ENCODE measurements at regions not wholly inside any gene's neighbourhood (a gene's known extent, or its start where the extent isn't known, plus 50 kb on each side); places are given as distances from the start of the nearest gene placed in this dataset.
"Not testable (repeated sequence)": the region's sequence is repeated elsewhere in the genome, so short reads cannot be mapped to it uniquely, and the experiment has no call there.

DNA sequence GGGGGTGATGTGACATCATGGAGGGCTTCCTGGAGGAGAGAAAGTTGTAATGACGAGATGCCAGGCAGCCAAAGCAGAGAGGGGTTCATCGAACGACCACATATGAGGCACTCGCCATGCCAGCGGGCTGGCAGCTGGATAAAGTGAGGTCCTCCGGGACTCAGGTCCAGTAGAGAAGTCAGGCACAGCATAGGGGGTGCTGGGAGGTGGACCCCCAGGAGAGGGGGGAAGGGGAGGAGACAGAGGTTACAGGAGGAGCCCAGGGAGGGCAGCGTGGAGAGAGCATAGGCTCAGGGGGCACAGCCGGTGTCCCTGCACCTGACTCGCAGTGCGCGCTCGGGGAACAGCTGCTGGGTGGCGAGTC is 174.7 kb downstream of the BMP7 start:
- DNase-seq: no peak

DNA sequence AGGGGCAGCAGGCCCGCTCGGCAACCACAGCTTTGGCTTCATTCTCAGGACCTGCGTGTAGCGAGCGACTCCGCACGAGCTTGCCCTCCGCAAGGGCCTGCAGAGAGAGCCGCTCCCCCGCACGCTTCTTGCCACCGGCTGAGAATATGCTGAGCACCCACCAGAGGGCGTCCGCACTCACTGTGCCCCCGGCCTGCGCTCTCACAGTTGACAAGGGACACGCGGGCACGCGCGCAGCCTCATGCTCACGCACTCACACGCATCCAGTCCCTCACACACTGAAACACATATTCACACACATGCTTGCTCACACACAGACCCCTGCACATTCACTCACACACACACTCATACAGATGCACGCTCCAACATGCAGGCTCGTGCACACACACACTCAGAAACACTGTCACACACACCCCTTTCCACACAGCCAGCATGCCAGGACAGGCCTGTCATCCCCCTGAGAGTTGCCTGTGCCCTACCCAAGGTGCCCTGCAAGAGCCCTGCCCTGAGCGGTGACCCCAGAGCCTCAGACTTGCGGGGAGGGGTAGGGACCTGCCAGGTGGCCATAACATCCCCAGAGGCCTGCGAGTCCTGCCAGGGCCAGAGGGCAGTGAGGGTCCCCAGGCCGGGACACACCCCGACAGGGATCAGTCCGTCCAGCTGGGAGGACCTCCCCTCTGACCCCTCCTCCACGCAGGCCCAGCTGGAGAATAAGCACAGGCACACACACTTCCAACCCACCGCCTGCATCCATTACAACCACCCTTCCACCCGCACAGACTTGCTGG is 174.1 kb downstream of the BMP7 start:
- DNase-seq: peak; percentile 8 to 40 (median 16)

DNA sequence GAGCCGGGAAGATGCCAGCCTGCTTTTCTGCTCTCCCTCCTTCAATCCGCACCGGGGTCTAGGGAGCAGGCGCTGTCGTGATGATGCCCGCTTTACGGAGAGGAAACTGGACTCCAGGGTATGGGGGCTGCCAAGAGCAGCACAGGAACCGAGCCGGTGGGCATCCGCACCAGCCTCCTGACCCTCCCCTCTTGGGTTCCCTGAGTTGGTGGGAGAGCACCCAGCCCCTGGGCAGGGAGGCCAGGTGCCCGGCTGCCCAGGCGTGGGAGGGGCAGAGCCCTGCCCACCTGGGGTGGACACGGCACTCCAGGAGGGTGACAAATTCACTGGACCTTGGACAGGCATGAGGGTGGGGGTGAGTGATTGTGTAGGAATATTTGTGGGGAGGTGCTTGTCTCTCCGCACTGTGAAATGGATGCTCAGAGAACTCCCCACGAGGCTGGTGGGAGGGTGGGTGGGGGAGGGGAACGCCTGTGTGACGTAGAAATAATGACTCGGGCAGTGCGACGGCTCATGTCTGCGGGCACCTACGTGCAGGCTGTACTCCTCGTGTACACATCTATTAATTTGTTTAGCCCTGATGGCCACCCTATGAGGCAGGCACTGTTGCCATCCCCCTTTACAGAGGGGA is 173.4 kb downstream of the BMP7 start:
- no peak for DNase-seq

DNA sequence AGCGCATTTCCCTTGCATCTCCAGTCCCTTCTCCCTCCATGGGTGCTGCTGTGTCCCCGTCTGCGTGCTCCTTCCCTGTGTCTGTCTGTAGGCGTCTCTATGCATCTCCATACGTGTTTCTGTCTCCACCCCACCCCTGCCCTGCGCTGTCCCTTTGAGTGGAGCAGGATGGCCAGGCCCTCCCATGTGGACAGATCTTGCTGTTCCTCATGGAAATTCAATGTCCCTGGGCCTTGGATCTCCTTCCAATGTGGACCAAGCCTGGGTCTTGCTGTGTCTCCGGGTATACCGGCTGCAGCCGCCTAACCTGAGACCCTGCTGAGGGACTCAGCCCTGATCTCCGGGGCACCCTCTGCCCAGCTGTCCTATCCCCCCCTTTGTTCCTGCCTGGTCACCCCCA is 172.7 kb downstream of the BMP7 start:
- DNase-seq: no peak

DNA sequence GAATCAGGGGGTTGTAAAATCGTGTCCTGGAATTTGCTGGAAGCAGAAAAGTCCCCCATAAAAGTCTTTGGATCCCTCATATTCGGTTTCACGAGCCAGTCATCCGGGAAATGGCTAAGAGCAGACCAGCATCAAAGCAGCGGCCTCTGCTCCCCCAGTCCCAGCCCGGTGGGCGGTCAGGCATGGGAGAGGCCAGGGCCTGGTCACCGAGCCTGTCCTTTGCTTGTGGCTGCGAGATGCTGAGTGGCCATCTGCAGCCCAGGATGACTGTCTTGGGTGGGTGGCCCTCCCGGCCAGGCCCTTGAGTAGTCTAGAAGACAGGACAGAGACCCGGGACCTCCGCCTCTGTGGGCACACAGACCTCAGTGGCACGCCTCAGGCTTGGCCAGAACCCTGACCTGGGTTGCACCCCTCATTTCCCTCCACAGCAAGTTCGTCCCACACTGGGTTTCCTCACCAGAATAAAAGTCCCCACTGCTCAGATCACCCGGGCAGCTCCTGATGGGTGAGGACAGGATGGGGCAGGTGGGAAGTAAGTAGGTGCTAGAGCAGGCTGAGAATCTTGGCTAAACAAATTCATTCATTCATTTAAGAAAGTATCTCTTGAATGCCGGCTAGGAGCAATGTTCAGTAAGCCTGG is 172.1 kb downstream of the BMP7 start:
- DNase-seq: no peak

DNA sequence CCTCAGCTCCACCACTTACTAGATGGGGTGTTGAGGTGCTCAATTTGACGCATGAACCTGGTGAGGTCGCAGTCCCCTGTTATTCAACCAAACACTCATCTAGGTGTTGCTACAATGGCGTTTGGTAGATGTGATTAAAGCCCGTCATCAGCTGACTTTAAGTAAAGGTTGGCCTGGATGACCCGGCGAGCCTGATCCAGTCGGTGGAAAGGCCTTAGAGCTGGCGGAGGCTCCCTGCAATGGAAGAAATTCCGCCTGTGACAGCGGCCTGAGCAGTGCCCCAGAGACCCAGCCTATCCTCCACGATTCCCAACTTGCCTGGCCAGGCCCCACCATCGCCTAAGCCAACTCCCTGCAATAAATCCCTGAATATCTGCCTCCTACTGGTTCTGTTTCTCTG is 171.4 kb downstream of the BMP7 start:
- DNase-seq: no peak

DNA sequence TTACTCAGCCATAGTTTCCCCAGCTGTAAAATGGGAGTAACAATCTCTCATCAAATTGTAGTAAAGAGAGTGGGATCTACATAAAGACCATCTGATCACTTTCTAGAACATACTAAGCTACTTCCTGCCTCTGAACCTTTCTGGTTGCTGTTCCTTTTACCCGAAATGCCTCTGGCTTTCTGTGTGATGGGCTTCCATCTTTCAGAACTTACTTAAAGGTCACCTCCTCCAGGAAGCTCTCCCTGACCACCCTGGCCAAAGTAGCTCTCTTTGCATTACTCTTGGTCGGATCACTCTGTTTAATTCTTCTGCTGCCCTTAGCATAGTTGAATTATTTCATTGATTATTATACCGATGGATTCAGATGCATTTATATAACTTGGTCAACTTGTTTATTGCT is 171.0 kb downstream of the BMP7 start:
- DNase-seq: no peak

DNA sequence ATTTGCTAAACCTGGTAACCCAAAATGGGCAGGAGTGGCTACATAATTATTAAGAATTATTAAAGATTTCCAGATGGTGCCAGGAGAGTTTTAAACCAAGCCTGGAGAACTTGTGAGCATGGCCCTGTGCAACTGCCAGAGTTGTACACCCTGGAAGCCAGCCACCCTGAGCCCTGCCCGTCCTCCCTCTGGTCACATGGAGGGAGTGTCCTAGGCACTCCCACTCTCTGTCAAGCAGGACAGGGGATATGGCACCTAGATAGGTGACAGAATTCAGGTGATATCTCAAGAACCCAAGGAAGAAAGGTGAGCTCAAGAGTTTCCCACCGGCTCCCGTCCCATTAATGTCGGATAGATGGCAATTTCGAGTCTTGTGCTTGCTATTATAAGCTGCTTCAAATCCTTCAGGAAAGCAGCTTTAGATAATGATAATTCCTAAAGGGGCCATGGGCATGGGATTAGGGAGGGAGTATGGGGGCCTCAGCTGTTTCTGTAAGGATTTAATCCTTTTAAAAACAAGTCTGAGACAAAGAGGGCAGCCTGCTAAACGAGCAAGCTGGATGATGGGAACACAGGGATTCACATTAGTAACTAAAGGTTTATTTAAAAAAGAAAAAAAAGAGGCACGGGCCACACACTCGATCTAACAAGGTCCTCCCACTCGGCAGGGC is 169.1 kb downstream of the BMP7 start:
- DNase-seq: no peak

DNA sequence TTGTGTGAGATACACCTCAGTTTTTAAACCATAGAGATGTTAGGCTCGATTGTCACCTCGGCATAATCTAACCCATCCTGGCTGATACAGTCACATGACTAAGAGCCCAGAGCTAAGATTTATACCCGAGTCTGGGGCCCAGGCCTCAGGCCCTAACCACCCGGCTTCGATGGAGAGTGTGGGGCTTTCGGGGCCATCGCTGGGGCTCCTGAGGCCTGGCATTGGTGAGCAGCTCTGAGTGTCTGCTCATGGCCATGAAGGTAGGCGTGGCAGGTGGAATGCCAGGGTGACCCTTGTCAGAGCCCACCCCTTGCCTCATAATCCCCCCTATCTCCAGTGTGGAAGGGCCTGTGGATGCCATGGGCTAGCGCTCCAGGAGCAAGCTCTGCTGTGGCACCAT is 164.3 kb downstream of the BMP7 start:
- no peak for DNase-seq

DNA sequence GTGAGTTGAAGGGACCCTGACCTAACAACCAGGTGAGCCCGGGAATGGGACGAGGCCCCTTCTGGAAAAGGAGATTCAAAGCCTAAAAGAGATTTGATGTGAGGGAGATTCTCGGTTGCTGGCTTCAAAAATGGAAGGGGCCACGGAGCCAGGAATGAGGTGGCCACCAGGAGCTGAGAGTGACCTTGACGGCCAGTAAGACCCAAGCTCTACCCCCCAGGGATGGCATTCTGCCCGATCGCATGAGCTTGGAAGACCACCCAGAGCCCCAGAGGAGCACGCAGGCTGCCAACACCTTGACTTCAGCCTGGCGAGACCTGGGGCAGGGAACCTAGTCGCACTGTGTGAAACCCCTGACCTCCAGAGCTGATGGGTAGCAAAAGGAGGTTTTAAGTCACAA is 163.9 kb downstream of the BMP7 start:
- DNase-seq: no peak

DNA sequence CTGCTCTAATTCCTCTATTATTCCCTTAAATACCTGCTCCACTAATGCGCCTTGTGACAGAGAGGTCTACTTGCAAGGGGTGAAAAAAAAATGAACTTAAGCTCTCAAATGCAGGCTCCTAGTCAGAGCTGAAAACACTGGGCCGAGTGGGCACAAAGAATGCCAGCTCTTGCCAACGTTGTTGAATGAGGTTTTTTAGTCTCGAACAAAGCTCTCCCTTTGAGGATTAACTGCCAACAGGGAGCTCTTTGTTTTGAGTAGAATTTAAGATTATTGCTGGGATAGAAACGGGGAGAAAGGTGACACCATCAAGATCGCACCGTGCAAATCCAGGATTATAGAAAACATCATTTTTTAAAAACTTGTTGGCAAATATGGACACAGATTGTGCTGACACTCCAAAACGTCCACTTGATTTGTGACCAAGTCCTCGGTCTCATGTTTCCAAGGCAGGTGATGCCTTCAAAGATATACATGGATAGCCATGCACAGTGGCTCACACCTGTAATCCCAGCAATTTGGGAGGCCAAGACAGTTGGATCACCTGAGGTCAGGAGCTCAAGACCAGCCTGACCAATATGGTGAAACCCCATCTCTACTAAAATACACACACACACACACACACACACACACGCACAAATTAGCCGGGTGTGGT is 163.2 kb downstream of the BMP7 start:
- no peak for DNase-seq

DNA sequence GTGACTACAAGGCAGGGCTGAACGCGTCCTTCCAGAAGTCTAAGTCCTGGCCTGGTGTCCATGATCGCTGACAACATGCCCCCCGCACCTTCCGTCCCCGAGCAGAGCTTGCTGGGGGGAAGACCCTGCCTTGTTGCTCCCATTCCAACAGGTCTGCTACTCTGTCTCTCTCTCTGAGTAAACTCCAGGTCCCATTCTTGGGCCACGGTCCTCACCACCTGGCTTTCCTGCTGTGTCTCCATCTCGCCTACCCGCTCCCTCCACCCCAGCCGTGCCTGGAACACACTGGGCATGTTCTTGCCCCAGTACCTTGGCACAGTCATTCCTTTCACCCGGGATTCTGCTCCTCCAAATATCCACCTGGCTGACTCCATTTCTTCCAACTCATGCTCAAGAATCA is 162.3 kb downstream of the BMP7 start:
- DNase-seq: no peak

DNA sequence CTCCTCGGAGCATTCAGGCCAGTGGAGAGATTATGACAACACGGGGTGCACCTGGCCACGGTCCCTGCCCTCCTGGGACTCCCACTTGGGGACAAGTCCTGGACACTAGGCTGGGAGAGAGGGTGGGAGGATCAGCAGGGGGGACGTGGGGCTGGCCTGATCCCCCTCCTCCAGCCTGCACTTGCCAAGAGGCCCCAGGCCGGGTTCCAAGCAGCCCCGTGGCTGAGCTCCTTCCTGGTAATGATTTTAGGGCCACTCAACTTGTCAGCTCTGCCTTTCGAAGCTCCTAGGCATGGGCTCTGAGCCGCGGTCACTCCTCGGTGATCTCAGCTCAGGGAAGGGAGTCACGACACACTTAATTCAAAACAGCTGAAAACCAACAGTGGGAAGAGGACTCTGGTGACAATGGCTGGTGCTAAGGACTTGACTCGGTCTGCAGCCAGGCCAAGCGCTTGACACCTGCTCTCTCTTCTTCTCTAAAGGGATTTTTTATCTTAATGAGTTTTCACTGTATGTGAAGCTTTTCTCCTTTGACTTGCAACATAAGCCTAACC is 161.7 kb downstream of the BMP7 start:
- no peak for DNase-seq

DNA sequence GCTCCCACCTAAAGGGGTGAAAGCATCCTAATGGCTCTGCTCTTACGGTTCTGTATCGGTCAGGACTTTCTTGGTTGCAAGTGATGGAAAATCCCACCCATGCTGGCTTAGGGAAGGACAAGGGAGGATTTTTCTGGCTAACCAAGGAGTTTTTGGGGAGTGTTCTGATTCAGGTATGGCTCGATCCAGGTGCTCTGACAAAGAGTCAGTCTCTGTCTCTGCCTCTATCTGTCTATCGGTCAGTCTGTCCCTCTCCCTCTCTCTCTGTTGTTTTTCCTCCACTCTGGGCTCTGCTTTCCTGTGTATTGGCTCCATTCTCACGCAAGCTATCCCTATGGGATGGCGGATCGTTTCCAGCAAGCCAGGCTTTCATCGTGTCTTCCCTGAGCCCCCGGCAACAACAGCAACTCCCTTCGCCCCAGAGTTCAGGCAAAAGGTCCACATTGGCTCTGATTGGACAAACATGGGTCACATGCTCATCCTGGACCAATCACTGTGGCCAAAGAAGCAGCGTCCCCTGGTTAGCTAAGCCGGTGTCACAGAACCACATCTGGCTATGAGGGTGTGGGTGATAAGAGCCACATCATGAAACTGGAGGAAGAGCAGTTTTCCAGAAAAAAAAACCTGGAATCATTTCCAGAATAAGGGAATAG is 160.3 kb downstream of the BMP7 start:
- no peak for DNase-seq

DNA sequence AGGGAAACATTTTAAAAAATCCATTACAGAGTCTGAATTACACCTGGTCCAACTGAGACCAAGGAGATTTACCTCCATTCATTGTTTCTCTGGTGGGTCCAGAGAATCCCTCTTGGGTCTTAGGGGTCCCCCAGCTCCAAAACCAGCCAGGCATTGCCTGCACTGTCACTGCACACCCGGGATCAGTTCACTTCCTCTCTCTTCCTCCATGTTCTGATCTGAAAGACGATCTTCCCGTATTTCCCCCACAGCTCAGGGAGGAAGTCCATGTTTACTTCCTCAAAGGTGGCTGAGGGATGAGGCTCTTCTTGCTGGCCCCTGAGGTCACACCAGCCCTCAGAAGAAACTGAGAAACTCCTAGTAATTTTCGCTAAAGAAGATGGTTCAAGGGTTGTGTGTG is 159.7 kb downstream of the BMP7 start:
- DNase-seq: no peak

DNA sequence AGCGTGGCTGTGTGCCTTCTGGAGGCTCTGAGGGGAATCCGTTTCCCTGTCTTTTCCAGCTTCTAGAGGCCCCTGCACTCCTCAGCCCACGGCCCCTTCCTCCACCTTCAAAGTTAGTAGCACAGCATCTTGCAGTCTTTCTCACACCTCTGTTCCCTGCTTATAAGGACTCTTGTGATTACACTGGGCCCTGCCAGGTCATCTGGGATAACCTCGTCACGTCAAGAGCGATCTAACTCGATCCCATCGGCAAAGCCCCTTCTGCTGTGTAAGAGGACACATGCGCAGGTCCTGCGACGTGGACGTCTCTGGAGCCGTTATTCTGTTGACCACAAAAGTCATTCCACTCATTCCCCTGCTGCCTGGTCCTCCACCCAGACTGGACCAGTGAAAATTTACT is 159.2 kb downstream of the BMP7 start:
- no peak for DNase-seq

DNA sequence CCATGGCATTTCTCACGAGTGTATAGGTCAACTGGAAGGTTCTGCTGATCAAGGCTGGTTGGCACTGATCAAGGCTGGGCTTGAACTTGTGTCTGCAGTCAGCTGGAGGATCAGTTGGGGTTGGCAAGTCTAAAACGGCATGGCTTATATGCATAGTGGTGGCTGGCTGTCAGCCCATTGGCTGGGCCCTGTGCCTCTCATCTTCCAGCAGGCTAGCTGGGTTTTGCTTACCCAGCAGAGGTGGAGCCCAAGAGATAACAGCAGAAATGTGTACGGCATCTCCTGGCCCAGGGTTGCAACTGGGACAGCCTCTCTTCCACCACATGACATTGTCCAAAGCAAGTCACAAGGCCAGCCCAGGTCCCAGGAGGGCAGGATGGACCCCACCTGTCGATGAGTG is 158.2 kb downstream of the BMP7 start:
- DNase-seq: no peak

DNA sequence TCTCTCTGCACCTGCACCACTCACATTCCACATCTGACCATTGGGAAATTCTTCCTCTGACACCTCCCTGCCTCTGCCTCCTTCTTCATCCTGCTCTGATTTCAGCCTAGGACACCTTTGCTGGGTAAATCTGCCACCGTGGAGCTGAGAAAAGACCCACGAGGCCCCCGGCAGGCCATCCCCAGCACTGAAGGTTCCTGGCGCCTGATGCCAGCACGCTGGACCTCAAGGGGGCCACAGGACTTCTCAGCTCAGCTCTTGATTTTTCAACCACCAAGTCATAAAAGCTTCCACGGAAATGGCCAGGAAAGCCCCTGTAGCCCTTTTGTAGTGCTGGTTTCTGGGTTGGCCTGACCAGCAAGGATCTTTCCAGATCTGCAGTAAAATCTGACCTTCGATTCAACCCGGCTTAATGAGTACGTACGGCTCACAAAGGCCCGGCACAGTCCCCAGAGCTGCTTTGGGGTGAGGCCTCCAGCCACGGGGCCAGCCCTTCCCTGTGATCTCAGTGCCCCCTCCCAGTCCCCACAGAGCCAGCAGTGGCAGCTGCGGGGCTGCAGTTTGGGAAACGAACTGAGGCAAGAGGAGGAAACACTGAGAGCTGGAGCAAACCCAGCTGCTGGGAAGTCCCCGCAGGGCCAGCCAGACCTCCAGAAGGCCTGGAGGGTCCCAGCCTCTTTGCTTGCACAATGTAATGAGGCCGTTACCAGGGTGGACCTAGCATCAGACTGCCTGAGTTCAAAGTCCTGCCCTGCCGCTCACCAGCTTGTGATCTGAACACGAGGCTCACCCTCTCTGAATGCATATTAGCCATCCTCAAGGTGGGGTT is 157.5 kb downstream of the BMP7 start:
- DNase-seq: no peak

DNA sequence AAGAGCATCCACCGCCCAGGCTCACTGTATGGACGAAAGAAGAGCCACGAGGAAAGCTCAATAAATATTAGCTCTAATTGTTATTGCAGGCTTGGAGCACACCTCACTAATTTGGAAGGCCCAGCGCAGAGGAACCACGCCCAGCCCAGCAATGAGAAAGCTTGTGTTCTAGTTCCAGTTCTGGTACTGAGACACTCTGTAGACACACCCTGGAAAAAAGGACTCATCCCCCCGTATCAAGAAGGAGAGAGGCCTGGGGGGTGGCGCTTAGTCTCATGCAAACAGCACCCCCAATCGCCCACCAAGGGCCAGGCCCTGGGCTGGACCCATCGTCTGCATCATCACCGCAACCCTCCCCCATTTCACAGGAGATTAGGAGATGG is 156.9 kb downstream of the BMP7 start:
- DNase-seq: no peak

DNA sequence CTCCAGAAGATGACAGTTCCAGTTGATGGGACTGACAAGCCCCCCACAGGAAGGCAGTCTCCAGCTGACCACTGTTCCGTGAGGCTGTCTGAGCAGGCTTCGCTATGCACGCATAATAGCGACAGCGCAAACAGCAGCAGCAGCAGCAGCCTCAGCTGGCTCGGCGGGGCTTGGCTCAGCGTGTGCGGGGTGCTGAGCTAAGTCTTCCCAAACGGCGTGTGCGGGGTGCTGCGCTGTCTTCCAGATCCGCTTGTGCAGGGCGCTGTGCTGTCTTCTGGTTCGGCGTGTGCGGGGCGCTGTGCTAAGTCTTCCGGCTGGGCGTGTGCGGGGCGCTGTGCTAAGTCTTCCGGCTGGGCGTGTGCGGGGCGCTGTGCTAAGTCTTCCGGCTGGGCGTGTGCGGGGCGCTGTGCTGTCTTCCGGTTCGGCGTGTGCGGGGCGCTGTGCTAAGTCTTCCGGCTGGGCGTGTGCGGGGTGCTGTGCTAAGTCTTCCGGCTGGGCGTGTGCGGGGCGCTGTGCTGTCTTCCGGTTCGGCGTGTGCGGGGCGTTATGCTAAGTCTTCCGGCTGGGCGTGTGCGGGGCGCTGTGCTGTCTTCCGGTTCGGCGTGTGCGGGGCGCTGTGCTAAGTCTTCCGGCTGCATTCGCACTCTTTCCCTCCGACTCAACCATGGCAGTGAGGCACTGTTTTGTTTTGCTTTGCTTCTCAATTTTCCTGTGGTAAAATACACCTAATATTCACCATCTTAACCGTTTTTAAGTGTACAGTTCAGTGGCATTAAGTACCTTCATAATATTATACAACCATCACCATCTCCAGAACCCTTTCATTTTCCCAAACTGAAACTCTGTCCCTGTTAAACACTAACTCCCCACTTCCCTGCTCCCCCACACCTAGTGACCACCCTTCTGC is 156.1 kb downstream of the BMP7 start:
- not testable (repeated sequence) for DNase-seq

DNA sequence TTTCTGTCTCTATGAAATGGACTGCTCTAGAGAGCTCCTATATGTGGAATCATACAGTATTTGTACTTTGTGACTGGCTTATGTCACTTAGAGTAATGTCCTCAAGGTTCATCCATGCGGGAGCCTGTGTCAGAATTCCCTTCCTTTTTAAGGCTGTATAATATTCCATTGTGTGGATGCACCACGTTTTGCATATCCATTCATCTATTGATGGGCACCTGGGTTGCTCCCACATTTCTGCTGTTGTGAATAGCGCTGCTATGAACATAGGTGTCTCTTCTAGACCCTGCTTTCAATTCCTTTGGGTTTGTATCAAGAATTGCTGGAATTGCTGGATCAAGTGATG is 155.4 kb downstream of the BMP7 start:
- DNase-seq: no peak
